GM23338 (cell line): ENCODE measurements at regions not wholly inside any gene's neighbourhood (a gene's known extent, or its start where the extent isn't known, plus 50 kb on each side); places are given as distances from the start of the nearest gene placed in this dataset.

Experiments used
- ATAC-seq: fragments of 200-7000 bp; cut with Tn5 transposase; 3 replicates; pipeline ENCODE4 v1.9.1; 2020
- DNase-seq: peaks from one replicate; pipeline ENCODE4 v3.0.0-alpha.2; 2015; ENCODE audit warnings: low spot score
- H2AFZ ChIP-seq: fragments of 200-600 bp; sonication (generic); 2 replicates; pipeline ENCODE4 v1.8.0; 2016; ENCODE audit warnings: antibody characterized with exemption, mild to moderate bottlenecking, moderate library complexity
- H3F3A ChIP-seq: fragments of 200-600 bp; sonication (generic); replicated peaks from 2 replicates; pipeline ENCODE4 v1.8.0; 2017; ENCODE audit warnings: antibody characterized with exemption, mixed run types, low read depth
- H3K27ac ChIP-seq: fragments of 200-600 bp; sonication (generic); 2 replicates; pipeline ENCODE4 v1.6.1; 2016; ENCODE audit warnings: low read depth
- H3K27me3 ChIP-seq: fragments of 200-600 bp; sonication (generic); 2 replicates; pipeline ENCODE4 v1.8.0; 2016; ENCODE audit warnings: mild to moderate bottlenecking, mixed run types, moderate library complexity; ENCODE audit not compliant: insufficient read depth
- H3K36me3 ChIP-seq: fragments of 200-600 bp; sonication (generic); 2 replicates; pipeline ENCODE4 v1.8.0; 2016; ENCODE audit warnings: mild to moderate bottlenecking; ENCODE audit not compliant: insufficient read depth
- H3K4me1 ChIP-seq: fragments of 200-600 bp; sonication (generic); 2 replicates; pipeline ENCODE4 v1.8.0; 2016; ENCODE audit warnings: mild to moderate bottlenecking, moderate library complexity; ENCODE audit not compliant: insufficient read depth
- H3K4me2 ChIP-seq: fragments of 200-600 bp; sonication (generic); 2 replicates; pipeline ENCODE4 v1.7.1; 2017; ENCODE audit warnings: mixed run types
- H3K4me3 ChIP-seq: fragments of 200-600 bp; sonication (generic); 2 replicates; pipeline ENCODE4 v1.6.1; 2016; ENCODE audit warnings: mixed run types
- H3K79me2 ChIP-seq: fragments of 200-600 bp; sonication (generic); replicated peaks from 2 replicates; pipeline ENCODE4 v1.8.0; 2017; ENCODE audit warnings: mild to moderate bottlenecking; ENCODE audit not compliant: insufficient read depth
- H3K9me2 ChIP-seq: fragments of 200-600 bp; sonication (generic); 2 replicates; pipeline ENCODE4 v1.8.0; 2017; ENCODE audit not compliant: insufficient read depth
- H4K20me1 ChIP-seq: fragments of 200-600 bp; sonication (generic); replicated peaks from 2 replicates; pipeline ENCODE4 v1.8.0; 2017; ENCODE audit warnings: mild to moderate bottlenecking; ENCODE audit not compliant: insufficient read depth
- H3K27ac Mint-ChIP-seq: 2 replicates; pipeline ENCODE4 v1.8.0; 2020; ENCODE audit warnings: inconsistent platforms, mild to moderate bottlenecking, moderate library complexity, mixed read lengths
- H3K27me3 Mint-ChIP-seq: 3 replicates; pipeline ENCODE4 v1.8.0; 2022; ENCODE audit warnings: low read depth, mild to moderate bottlenecking, moderate library complexity, mixed read lengths, inconsistent platforms; ENCODE audit not compliant: insufficient read depth, poor library complexity
- H3K36me3 Mint-ChIP-seq: 3 replicates; pipeline ENCODE4 v1.8.0; 2021; ENCODE audit warnings: low read depth, mild to moderate bottlenecking, inconsistent platforms, moderate library complexity, mixed read lengths
- H3K4me1 Mint-ChIP-seq: 3 replicates; pipeline ENCODE4 v1.8.0; 2020; ENCODE audit warnings: mild to moderate bottlenecking, inconsistent platforms, mixed read lengths
- H3K4me3 Mint-ChIP-seq: 3 replicates; pipeline ENCODE4 v1.8.0; 2021; ENCODE audit warnings: moderate library complexity, mild to moderate bottlenecking, inconsistent platforms, mixed read lengths
- H3K9me3 Mint-ChIP-seq: 3 replicates; pipeline ENCODE4 v1.8.0; 2020; ENCODE audit warnings: moderate library complexity, mild to moderate bottlenecking, inconsistent platforms, mixed read lengths
- CREB1 ChIP-seq: fragments of 250-450 bp; sonication (Bioruptor Pico); IDR thresholded peaks from 2 replicates; pipeline ENCODE4 v1.5.0; 2020; ENCODE audit warnings: low read depth, mild to moderate bottlenecking, moderate library complexity
- CTCF ChIP-seq, 2 experiments: fragments of 200-600 bp in 1 of 2; sonication (generic) in 1 of 2; conservative IDR thresholded peaks; 2 replicates each; pipeline versions ENCODE4 v1.5.1 to v1.6.1; 2016 to 2017; ENCODE audit warnings: antibody characterized with exemption in 2 of 2, low read depth in 2 of 2, mild to moderate bottlenecking in 2 of 2, moderate library complexity in 1 of 2
- ETS1 ChIP-seq: IDR thresholded peaks from 2 replicates; pipeline ENCODE4 v1.6.1; 2016; ENCODE audit warnings: antibody characterized with exemption
- EZH2 ChIP-seq: fragments of 200-600 bp; sonication (generic); IDR thresholded peaks from one replicate; pipeline ENCODE4 v1.8.0; 2017; ENCODE audit warnings: antibody characterized with exemption, mild to moderate bottlenecking, low read depth; ENCODE audit not compliant: unreplicated experiment
- EZH2phosphoT487 ChIP-seq: fragments of 200-600 bp; sonication (generic); IDR thresholded peaks from one replicate; pipeline ENCODE4 v1.8.1; 2018; ENCODE audit warnings: antibody characterized with exemption; ENCODE audit not compliant: unreplicated experiment
- JUNB ChIP-seq: IDR thresholded peaks from one replicate; pipeline ENCODE4 v1.6.1; 2016; ENCODE audit warnings: antibody characterized with exemption; ENCODE audit not compliant: unreplicated experiment
- NANOG ChIP-seq: IDR thresholded peaks from 2 replicates; pipeline ENCODE4 v1.6.1; 2016; ENCODE audit warnings: antibody characterized with exemption, borderline replicate concordance
- POLR2AphosphoS5 ChIP-seq: IDR thresholded peaks from 2 replicates; pipeline ENCODE4 v1.6.1; 2016; ENCODE audit warnings: antibody characterized with exemption, low read depth
- REST ChIP-seq: IDR thresholded peaks from one replicate; pipeline ENCODE4 v1.6.1; 2018; ENCODE audit warnings: antibody characterized with exemption; ENCODE audit not compliant: unreplicated experiment
- STAT1 ChIP-seq: IDR thresholded peaks from one replicate; pipeline ENCODE4 v1.6.1; 2016; ENCODE audit warnings: antibody characterized with exemption; ENCODE audit not compliant: unreplicated experiment
- ZNF114 ChIP-seq: fragments of 250-450 bp; sonication (Bioruptor Pico); IDR thresholded peaks from 2 replicates; pipeline ENCODE4 v1.5.0; 2020; ENCODE audit warnings: mild to moderate bottlenecking, moderate library complexity
- ZNF331 ChIP-seq: fragments of 250-450 bp; sonication (Bioruptor Pico); IDR thresholded peaks from 2 replicates; pipeline ENCODE4 v1.5.0; 2020; ENCODE audit warnings: low read depth, mild to moderate bottlenecking, moderate library complexity
- TF ChIP-seq, protein P1 (sequence below): fragments of 250-450 bp; sonication (Bioruptor Pico); IDR thresholded peaks from 2 replicates; pipeline ENCODE4 v1.5.0; 2020; ENCODE audit warnings: mild to moderate bottlenecking, moderate library complexity

GRCh38 chr4:38415682-38416081 is 248.3 kb upstream of the KLF3 start:
- Histone ChIP-seq H3K4me3 (no peak overlapping the region), H3K79me2 (no peaks in the 10 kb centered on the region), H3K4me2 (no peak overlapping the region), H3K9me2 (no peaks in the 10 kb centered on the region), H3K4me1 (peaks cover 6% of the 10 kb centered on the region), H3F3A (no peaks in the 10 kb centered on the region), H2AFZ (peak overlapping the region; percentile 90), H4K20me1 (no peaks in the 10 kb centered on the region), H3K27ac (no peak overlapping the region), H3K27me3 (no peaks in the 10 kb centered on the region), H3K36me3 (no peaks in the 10 kb centered on the region)
- H3K27me3 Mint-ChIP-seq, result no peaks in the 10 kb centered on the region
- H3K9me3 Mint-ChIP-seq, result peaks cover 17% of the 10 kb centered on the region
- no peak for DNase-seq
- H3K36me3 Mint-ChIP-seq, result peaks cover 10% of the 10 kb centered on the region; the same call in 2 of the 3 replicates
- TF ChIP-seq STAT1 (no peak), REST (no peak), ZNF114 (no peak), CTCF (conservative IDR thresholded peaks at IDR 0.05; ENCODE audit: low read depth in 2 of 2) (no peak), ZNF331 (CRISPR knock-in tag) (no peak), CREB1 (CRISPR knock-in tag) (no peak), JUNB (no peak), EZH2phosphoT487 (no peak), POLR2AphosphoS5 (no peak), NANOG (no peak), EZH2 (no peak), ETS1 (no peak)
- TF ChIP-seq, protein P1, sequence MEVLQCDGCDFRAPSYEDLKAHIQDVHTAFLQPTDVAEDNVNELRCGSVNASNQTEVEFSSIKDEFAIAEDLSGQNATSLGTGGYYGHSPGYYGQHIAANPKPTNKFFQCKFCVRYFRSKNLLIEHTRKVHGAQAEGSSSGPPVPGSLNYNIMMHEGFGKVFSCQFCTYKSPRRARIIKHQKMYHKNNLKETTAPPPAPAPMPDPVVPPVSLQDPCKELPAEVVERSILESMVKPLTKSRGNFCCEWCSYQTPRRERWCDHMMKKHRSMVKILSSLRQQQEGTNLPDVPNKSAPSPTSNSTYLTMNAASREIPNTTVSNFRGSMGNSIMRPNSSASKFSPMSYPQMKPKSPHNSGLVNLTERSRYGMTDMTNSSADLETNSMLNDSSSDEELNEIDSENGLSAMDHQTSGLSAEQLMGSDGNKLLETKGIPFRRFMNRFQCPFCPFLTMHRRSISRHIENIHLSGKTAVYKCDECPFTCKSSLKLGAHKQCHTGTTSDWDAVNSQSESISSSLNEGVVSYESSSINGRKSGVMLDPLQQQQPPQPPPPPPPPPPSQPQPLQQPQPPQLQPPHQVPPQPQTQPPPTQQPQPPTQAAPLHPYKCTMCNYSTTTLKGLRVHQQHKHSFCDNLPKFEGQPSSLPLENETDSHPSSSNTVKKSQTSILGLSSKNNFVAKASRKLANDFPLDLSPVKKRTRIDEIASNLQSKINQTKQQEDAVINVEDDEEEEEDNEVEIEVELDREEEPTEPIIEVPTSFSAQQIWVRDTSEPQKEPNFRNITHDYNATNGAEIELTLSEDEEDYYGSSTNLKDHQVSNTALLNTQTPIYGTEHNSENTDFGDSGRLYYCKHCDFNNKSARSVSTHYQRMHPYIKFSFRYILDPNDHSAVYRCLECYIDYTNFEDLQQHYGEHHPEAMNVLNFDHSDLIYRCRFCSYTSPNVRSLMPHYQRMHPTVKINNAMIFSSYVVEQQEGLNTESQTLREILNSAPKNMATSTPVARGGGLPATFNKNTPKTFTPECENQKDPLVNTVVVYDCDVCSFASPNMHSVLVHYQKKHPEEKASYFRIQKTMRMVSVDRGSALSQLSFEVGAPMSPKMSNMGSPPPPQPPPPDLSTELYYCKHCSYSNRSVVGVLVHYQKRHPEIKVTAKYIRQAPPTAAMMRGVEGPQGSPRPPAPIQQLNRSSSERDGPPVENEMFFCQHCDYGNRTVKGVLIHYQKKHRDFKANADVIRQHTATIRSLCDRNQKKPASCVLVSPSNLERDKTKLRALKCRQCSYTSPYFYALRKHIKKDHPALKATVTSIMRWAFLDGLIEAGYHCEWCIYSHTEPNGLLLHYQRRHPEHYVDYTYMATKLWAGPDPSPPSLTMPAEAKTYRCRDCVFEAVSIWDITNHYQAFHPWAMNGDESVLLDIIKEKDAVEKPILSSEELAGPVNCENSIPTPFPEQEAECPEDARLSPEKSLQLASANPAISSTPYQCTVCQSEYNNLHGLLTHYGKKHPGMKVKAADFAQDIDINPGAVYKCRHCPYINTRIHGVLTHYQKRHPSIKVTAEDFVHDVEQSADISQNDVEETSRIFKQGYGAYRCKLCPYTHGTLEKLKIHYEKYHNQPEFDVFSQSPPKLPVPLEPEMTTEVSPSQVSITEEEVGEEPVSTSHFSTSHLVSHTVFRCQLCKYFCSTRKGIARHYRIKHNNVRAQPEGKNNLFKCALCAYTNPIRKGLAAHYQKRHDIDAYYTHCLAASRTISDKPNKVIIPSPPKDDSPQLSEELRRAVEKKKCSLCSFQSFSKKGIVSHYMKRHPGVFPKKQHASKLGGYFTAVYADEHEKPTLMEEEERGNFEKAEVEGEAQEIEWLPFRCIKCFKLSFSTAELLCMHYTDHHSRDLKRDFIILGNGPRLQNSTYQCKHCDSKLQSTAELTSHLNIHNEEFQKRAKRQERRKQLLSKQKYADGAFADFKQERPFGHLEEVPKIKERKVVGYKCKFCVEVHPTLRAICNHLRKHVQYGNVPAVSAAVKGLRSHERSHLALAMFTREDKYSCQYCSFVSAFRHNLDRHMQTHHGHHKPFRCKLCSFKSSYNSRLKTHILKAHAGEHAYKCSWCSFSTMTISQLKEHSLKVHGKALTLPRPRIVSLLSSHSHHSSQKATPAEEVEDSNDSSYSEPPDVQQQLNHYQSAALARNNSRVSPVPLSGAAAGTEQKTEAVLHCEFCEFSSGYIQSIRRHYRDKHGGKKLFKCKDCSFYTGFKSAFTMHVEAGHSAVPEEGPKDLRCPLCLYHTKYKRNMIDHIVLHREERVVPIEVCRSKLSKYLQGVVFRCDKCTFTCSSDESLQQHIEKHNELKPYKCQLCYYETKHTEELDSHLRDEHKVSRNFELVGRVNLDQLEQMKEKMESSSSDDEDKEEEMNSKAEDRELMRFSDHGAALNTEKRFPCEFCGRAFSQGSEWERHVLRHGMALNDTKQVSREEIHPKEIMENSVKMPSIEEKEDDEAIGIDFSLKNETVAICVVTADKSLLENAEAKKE (CRISPR knock-in tag), result no peak
- H3K4me3 Mint-ChIP-seq, result no peak overlapping the region
- H3K27ac Mint-ChIP-seq, result no peak overlapping the region
- peaks cover 17% of the 10 kb centered on the region for H3K4me1 Mint-ChIP-seq
- ATAC-seq, result no peak
